Choroid plexus epithelial cell (primary cell): ENCODE measurements at regions not wholly inside any gene's neighbourhood (a gene's known extent, or its start where the extent isn't known, plus 50 kb on each side); places are given as distances from the start of the nearest gene placed in this dataset.
A peak's percentile ranks its signal among the peaks of the same experiment; 100 is the strongest.

Experiments
- DNase-seq: peaks from one replicate; pipeline ENCODE4 v3.0.0-alpha.2; 2010; ENCODE audit warnings: low read depth
- H3K4me3 ChIP-seq: 2 replicates; pipeline ENCODE4 v1.5.1; 2011; ENCODE audit warnings: low read depth, mild to moderate bottlenecking, control low read depth, low read length, moderate library complexity
- CTCF ChIP-seq: conservative IDR thresholded peaks from 2 replicates; pipeline ENCODE4 v1.5.1; 2011; ENCODE audit warnings: low read depth, mild to moderate bottlenecking, control low read depth, inconsistent platforms, low read length, moderate library complexity

- peak; percentile 53 for DNase-seq
- TF ChIP-seq CTCF = no peak
- no peak overlapping the region for H3K4me3 ChIP-seq
These were observed 112.7 kb upstream of the JUN start for GRCh38 chr1:58896246-58897183.

- TF ChIP-seq CTCF = peak; percentile 11
- peak; percentile 37 for DNase-seq
- no peak overlapping the region for H3K4me3 ChIP-seq
These were observed 115.1 kb upstream of the JUN start for GRCh38 chr1:58898739-58899586.

GRCh38 chr1:58899587-58900271, 115.9 kb upstream of the JUN start:
- TF ChIP-seq CTCF = no peak
- DNase-seq = no peak
- H3K4me3 ChIP-seq = no peak overlapping the region

- H3K4me3 ChIP-seq = no peak overlapping the region
- no peak for TF ChIP-seq CTCF
These were observed 116.5 kb upstream of the JUN start for GRCh38 chr1:58900396-58900795.

GRCh38 chr1:58901008-58901407, 117.2 kb upstream of the JUN start:
- TF ChIP-seq CTCF = no peak
- no peak for DNase-seq
- no peak overlapping the region for H3K4me3 ChIP-seq

More at GRCh38 chr1:58900396-58900795, 116.5 kb upstream of the JUN start:
- no peak for DNase-seq

- DNase-seq = no peak
- H3K4me3 ChIP-seq = peak overlapping the region; percentile 61
- TF ChIP-seq CTCF = no peak
These were observed 119.1 kb upstream of the JUN start for GRCh38 chr1:58902830-58903513.
